ENCODE measurements at regions not wholly inside any gene's neighbourhood (a gene's known extent, or its start where the extent isn't known, plus 50 kb on each side); places are given as distances from the start of the nearest gene placed in this dataset.

GRCh38 chr5:2439608-2440007, 311.9 kb downstream of the IRX2 start:
- no peak for DNase-seq (ENCODE audit: low read depth)

- no peak for DNase-seq (ENCODE audit: low read depth)
These were observed 318.4 kb downstream of the IRX2 start for GRCh38 chr5:2433086-2433485.

- DNase-seq (ENCODE audit: low read depth) = no peak
These were observed 319.2 kb downstream of the IRX2 start for GRCh38 chr5:2432076-2432920.

GRCh38 chr5:2430606-2431005, 320.9 kb downstream of the IRX2 start:
- DNase-seq (ENCODE audit: low read depth) = no peak

GRCh38 chr5:2427983-2428382, 323.5 kb downstream of the IRX2 start:
- DNase-seq (ENCODE audit: low read depth) = no peak

- no peak for DNase-seq (ENCODE audit: low read depth)
These were observed 327.8 kb downstream of the IRX2 start for GRCh38 chr5:2423634-2424033.

- DNase-seq (ENCODE audit: low read depth) = no peak
These were observed 334.2 kb downstream of the IRX2 start for GRCh38 chr5:2417301-2417700.

- DNase-seq (ENCODE audit: low read depth) = no peak
These were observed 335.8 kb downstream of the IRX2 start for GRCh38 chr5:2415678-2416077.

- no peak for DNase-seq (ENCODE audit: low read depth)
These were observed 341.0 kb downstream of the IRX2 start for GRCh38 chr5:2410451-2410850.

- DNase-seq (ENCODE audit: low read depth) = no peak
These were observed 348.2 kb downstream of the IRX2 start for GRCh38 chr5:2403296-2403695.

- no peak for DNase-seq (ENCODE audit: low read depth)
These were observed 351.7 kb downstream of the IRX2 start for GRCh38 chr5:2399804-2400203.

- no peak for DNase-seq (ENCODE audit: low read depth)
These were observed 352.4 kb downstream of the IRX2 start for GRCh38 chr5:2399096-2399495.

- no peak for DNase-seq (ENCODE audit: low read depth)
These were observed 357.9 kb downstream of the IRX2 start for GRCh38 chr5:2393556-2393955.

GRCh38 chr5:2391566-2391965, 359.9 kb downstream of the IRX2 start:
- no peak for DNase-seq (ENCODE audit: low read depth)

GRCh38 chr5:2391021-2391420, 360.5 kb downstream of the IRX2 start:
- DNase-seq (ENCODE audit: low read depth) = no peak

GRCh38 chr5:2388571-2388970, 362.9 kb downstream of the IRX2 start:
- DNase-seq (ENCODE audit: low read depth) = no peak

GRCh38 chr5:2387634-2388325, 363.7 kb downstream of the IRX2 start:
- DNase-seq (ENCODE audit: low read depth) = no peak

GRCh38 chr5:2387250-2387633, 364.2 kb downstream of the IRX2 start:
- no peak for DNase-seq (ENCODE audit: low read depth)

GRCh38 chr5:2385818-2386217, 365.7 kb downstream of the IRX2 start:
- no peak for DNase-seq (ENCODE audit: low read depth)

GRCh38 chr5:2383698-2384065, 367.8 kb downstream of the IRX2 start:
- DNase-seq (ENCODE audit: low read depth) = no peak

GRCh38 chr5:2382776-2383697, 368.4 kb downstream of the IRX2 start:
- no peak for DNase-seq (ENCODE audit: low read depth)

- no peak for DNase-seq (ENCODE audit: low read depth)
These were observed 369.6 kb downstream of the IRX2 start for GRCh38 chr5:2381861-2382260.

- no peak for DNase-seq (ENCODE audit: low read depth)
These were observed 370.4 kb downstream of the IRX2 start for GRCh38 chr5:2381070-2381469.

Measured in stimulated activated CD8-positive, alpha-beta memory T cell treated with anti-CD3 and anti-CD28 coated beads, Interleukin-15, amount 100 ng/mL, for 24 hours (primary cell).